ENCODE measurements at regions not wholly inside any gene's neighbourhood (a gene's known extent, or its start where the extent isn't known, plus 50 kb on each side); places are given as distances from the start of the nearest gene placed in this dataset.

- no peak overlapping the region for H3K4me3 ChIP-seq (ENCODE audit: severe bottlenecking)
- ATAC-seq (ENCODE audit: low read depth), result no peak
- H3K9me3 ChIP-seq (ENCODE audit: severe bottlenecking), result no peaks in the 10 kb centered on the region
- H3K4me1 ChIP-seq (ENCODE audit: insufficient read depth, poor library complexity, severe bottlenecking), result no peaks in the 10 kb centered on the region
- TF ChIP-seq CTCF (IDR thresholded peaks at IDR 0.05; ENCODE audit: poor library complexity, severe bottlenecking), result no peak
- DNase-seq (ENCODE audit: low spot score), result no peak
- H3K27me3 ChIP-seq (ENCODE audit: insufficient read depth, poor library complexity, severe bottlenecking), result no peaks in the 10 kb centered on the region
- no peaks in the 10 kb centered on the region for H3K36me3 ChIP-seq (ENCODE audit: low read depth)
- no peak overlapping the region for H3K27ac ChIP-seq (ENCODE audit: poor library complexity, severe bottlenecking)
These were observed 545.0 kb downstream of the PYDC2 start for GRCh38 chr3:192005989-192006388.

- Histone ChIP-seq H3K27ac (ENCODE audit: poor library complexity, severe bottlenecking) (no peak overlapping the region), H3K4me1 (ENCODE audit: insufficient read depth, poor library complexity, severe bottlenecking) (peaks cover 2% of the 10 kb centered on the region), H3K36me3 (ENCODE audit: low read depth) (no peaks in the 10 kb centered on the region), H3K4me3 (ENCODE audit: severe bottlenecking) (no peak overlapping the region), H3K9me3 (ENCODE audit: severe bottlenecking) (no peaks in the 10 kb centered on the region), H3K27me3 (ENCODE audit: insufficient read depth, poor library complexity, severe bottlenecking) (no peaks in the 10 kb centered on the region)
- no peak for ATAC-seq (ENCODE audit: low read depth)
- DNase-seq (ENCODE audit: low spot score), result no peak
- no peak for TF ChIP-seq CTCF (IDR thresholded peaks at IDR 0.05; ENCODE audit: poor library complexity, severe bottlenecking)
These were observed 548.9 kb downstream of the PYDC2 start for GRCh38 chr3:192009903-192010302.

- Histone ChIP-seq H3K4me3 (ENCODE audit: severe bottlenecking) (no peak overlapping the region), H3K9me3 (ENCODE audit: severe bottlenecking) (no peaks in the 10 kb centered on the region), H3K27me3 (ENCODE audit: insufficient read depth, poor library complexity, severe bottlenecking) (no peaks in the 10 kb centered on the region), H3K4me1 (ENCODE audit: insufficient read depth, poor library complexity, severe bottlenecking) (peaks cover 2% of the 10 kb centered on the region), H3K36me3 (ENCODE audit: low read depth) (no peaks in the 10 kb centered on the region), H3K27ac (ENCODE audit: poor library complexity, severe bottlenecking) (no peak overlapping the region)
- no peak for ATAC-seq (ENCODE audit: low read depth)
- DNase-seq (ENCODE audit: low spot score), result no peak
- no peak for TF ChIP-seq CTCF (IDR thresholded peaks at IDR 0.05; ENCODE audit: poor library complexity, severe bottlenecking)
These were observed 549.5 kb downstream of the PYDC2 start for GRCh38 chr3:192010490-192010889.

GRCh38 chr3:192011137-192011536 is 550.2 kb downstream of the PYDC2 start:
- Histone ChIP-seq H3K4me1 (ENCODE audit: insufficient read depth, poor library complexity, severe bottlenecking) (peaks cover 2% of the 10 kb centered on the region), H3K9me3 (ENCODE audit: severe bottlenecking) (no peaks in the 10 kb centered on the region), H3K4me3 (ENCODE audit: severe bottlenecking) (no peak overlapping the region), H3K27ac (ENCODE audit: poor library complexity, severe bottlenecking) (no peak overlapping the region), H3K27me3 (ENCODE audit: insufficient read depth, poor library complexity, severe bottlenecking) (no peaks in the 10 kb centered on the region), H3K36me3 (ENCODE audit: low read depth) (no peaks in the 10 kb centered on the region)
- ATAC-seq (ENCODE audit: low read depth) (no peak), DNase-seq (ENCODE audit: low spot score) (no peak)
- TF ChIP-seq CTCF (IDR thresholded peaks at IDR 0.05; ENCODE audit: poor library complexity, severe bottlenecking), result no peak

GRCh38 chr3:192013110-192013509 is 552.1 kb downstream of the PYDC2 start:
- H3K4me3 ChIP-seq (ENCODE audit: severe bottlenecking), result no peak overlapping the region
- no peak overlapping the region for H3K27ac ChIP-seq (ENCODE audit: poor library complexity, severe bottlenecking)
- peaks cover 2% of the 10 kb centered on the region for H3K4me1 ChIP-seq (ENCODE audit: insufficient read depth, poor library complexity, severe bottlenecking)
- ATAC-seq (ENCODE audit: low read depth) (no peak), DNase-seq (ENCODE audit: low spot score) (no peak)
- H3K27me3 ChIP-seq (ENCODE audit: insufficient read depth, poor library complexity, severe bottlenecking), result no peaks in the 10 kb centered on the region
- no peaks in the 10 kb centered on the region for H3K9me3 ChIP-seq (ENCODE audit: severe bottlenecking)
- H3K36me3 ChIP-seq (ENCODE audit: low read depth), result no peaks in the 10 kb centered on the region
- TF ChIP-seq CTCF (IDR thresholded peaks at IDR 0.05; ENCODE audit: poor library complexity, severe bottlenecking), result no peak
